ENCODE measurements at regions not wholly inside any gene's neighbourhood (a gene's known extent, or its start where the extent isn't known, plus 50 kb on each side); places are given as distances from the start of the nearest gene placed in this dataset.

- no peaks in the 10 kb centered on the region for H3K4me1 ChIP-seq
- no peaks in the 10 kb centered on the region for H3K36me3 ChIP-seq
- no peak overlapping the region for H3K4me3 ChIP-seq
- no peak for DNase-seq (ENCODE audit: low spot score in 2 of 2)
- no peaks in the 10 kb centered on the region for H3K9me3 ChIP-seq
- TF ChIP-seq CTCF (IDR thresholded peaks at IDR 0.05) (no peak), POLR2AphosphoS5 (IDR thresholded peaks at IDR 0.05) (no peak), POLR2A (IDR thresholded peaks at IDR 0.05) (no peak)
- H3K27ac ChIP-seq: no peak overlapping the region
- H3K27me3 ChIP-seq: no peaks in the 10 kb centered on the region
- intact Hi-C loops (cut with DNase I; ENCODE audit: low total_unique reads): no loop called here
These were observed 193.1 kb upstream of the IRX6 start for GRCh38 chr16:55130911-55131310.

- Histone ChIP-seq H3K27me3 (no peaks in the 10 kb centered on the region), H3K36me3 (no peaks in the 10 kb centered on the region), H3K27ac (no peak overlapping the region), H3K9me3 (no peaks in the 10 kb centered on the region), H3K4me1 (no peaks in the 10 kb centered on the region), H3K4me3 (no peak overlapping the region)
- intact Hi-C loops (cut with DNase I; ENCODE audit: low total_unique reads): no loop called here
- TF ChIP-seq POLR2A (IDR thresholded peaks at IDR 0.05): no peak
- no peak for TF ChIP-seq POLR2AphosphoS5 (IDR thresholded peaks at IDR 0.05)
- DNase-seq (ENCODE audit: low spot score in 2 of 2): no peak
These were observed 190.3 kb upstream of the IRX6 start for GRCh38 chr16:55133654-55134053.

GRCh38 chr16:55136356-55137150 lies 187.4 kb upstream of the IRX6 start:
- H3K36me3 ChIP-seq: no peaks in the 10 kb centered on the region
- H3K4me1 ChIP-seq: no peaks in the 10 kb centered on the region
- H3K27me3 ChIP-seq: no peaks in the 10 kb centered on the region
- no peak overlapping the region for H3K4me3 ChIP-seq
- no peaks in the 10 kb centered on the region for H3K9me3 ChIP-seq
- no peak for DNase-seq (ENCODE audit: low spot score in 2 of 2)
- TF ChIP-seq POLR2A (IDR thresholded peaks at IDR 0.05) (no peak), POLR2AphosphoS5 (IDR thresholded peaks at IDR 0.05) (no peak), CTCF (IDR thresholded peaks at IDR 0.05) (no peak)
- no peak overlapping the region for H3K27ac ChIP-seq
- intact Hi-C loops (cut with DNase I; ENCODE audit: low total_unique reads): no loop called here

GRCh38 chr16:55138298-55138697 lies 185.7 kb upstream of the IRX6 start:
- intact Hi-C loops (cut with DNase I; ENCODE audit: low total_unique reads): no loop called here
- Histone ChIP-seq H3K4me1 (no peaks in the 10 kb centered on the region), H3K27ac (no peak overlapping the region), H3K27me3 (no peaks in the 10 kb centered on the region), H3K4me3 (no peak overlapping the region), H3K9me3 (no peaks in the 10 kb centered on the region), H3K36me3 (no peaks in the 10 kb centered on the region)
- DNase-seq (ENCODE audit: low spot score in 2 of 2): no peak
- TF ChIP-seq POLR2A (IDR thresholded peaks at IDR 0.05) (no peak), POLR2AphosphoS5 (IDR thresholded peaks at IDR 0.05) (no peak), CTCF (IDR thresholded peaks at IDR 0.05) (no peak)

GRCh38 chr16:55142405-55142804 lies 181.6 kb upstream of the IRX6 start:
- no peak for DNase-seq (ENCODE audit: low spot score in 2 of 2)
- intact Hi-C loops (cut with DNase I; ENCODE audit: low total_unique reads): no loop called here
- no peak overlapping the region for H3K4me3 ChIP-seq
- no peaks in the 10 kb centered on the region for H3K9me3 ChIP-seq
- H3K4me1 ChIP-seq: no peaks in the 10 kb centered on the region
- H3K27me3 ChIP-seq: no peaks in the 10 kb centered on the region
- no peaks in the 10 kb centered on the region for H3K36me3 ChIP-seq
- no peak for TF ChIP-seq POLR2A (IDR thresholded peaks at IDR 0.05)
- no peak for TF ChIP-seq POLR2AphosphoS5 (IDR thresholded peaks at IDR 0.05)
- no peak for TF ChIP-seq CTCF (IDR thresholded peaks at IDR 0.05)
- H3K27ac ChIP-seq: no peak overlapping the region
